ENCODE measurements at regions not wholly inside any gene's neighbourhood (a gene's known extent, or its start where the extent isn't known, plus 50 kb on each side); places are given as distances from the start of the nearest gene placed in this dataset.

GRCh38 chr12:127358888-127359287 lies 908.1 kb upstream of the TMEM132C start:
- DNase-seq (ENCODE audit: low read depth) = no peak

- no peak for DNase-seq (ENCODE audit: low read depth)
Observed at GRCh38 chr12:127360580-127360979, 906.4 kb upstream of the TMEM132C start.

- DNase-seq (ENCODE audit: low read depth) = no peak
Observed at GRCh38 chr12:127362121-127362520, 904.8 kb upstream of the TMEM132C start.

GRCh38 chr12:127363392-127363791 lies 903.6 kb upstream of the TMEM132C start:
- DNase-seq (ENCODE audit: low read depth) = no peak

GRCh38 chr12:127373559-127373958 lies 893.4 kb upstream of the TMEM132C start:
- DNase-seq (ENCODE audit: low read depth) = no peak

GRCh38 chr12:127374447-127374846 lies 892.5 kb upstream of the TMEM132C start:
- no peak for DNase-seq (ENCODE audit: low read depth)

GRCh38 chr12:127381043-127381668 lies 885.8 kb upstream of the TMEM132C start:
- no peak for DNase-seq (ENCODE audit: low read depth)

- DNase-seq (ENCODE audit: low read depth) = no peak
Observed at GRCh38 chr12:127381681-127382080, 885.3 kb upstream of the TMEM132C start.

GRCh38 chr12:127383281-127383680 lies 883.7 kb upstream of the TMEM132C start:
- no peak for DNase-seq (ENCODE audit: low read depth)

GRCh38 chr12:127386723-127387122 lies 880.2 kb upstream of the TMEM132C start:
- DNase-seq (ENCODE audit: low read depth) = no peak

- no peak for DNase-seq (ENCODE audit: low read depth)
Observed at GRCh38 chr12:127388985-127389384, 878.0 kb upstream of the TMEM132C start.

GRCh38 chr12:127389923-127390322 lies 877.0 kb upstream of the TMEM132C start:
- no peak for DNase-seq (ENCODE audit: low read depth)

GRCh38 chr12:127393465-127393864 lies 873.5 kb upstream of the TMEM132C start:
- DNase-seq (ENCODE audit: low read depth) = no peak

GRCh38 chr12:127393896-127394295 lies 873.1 kb upstream of the TMEM132C start:
- no peak for DNase-seq (ENCODE audit: low read depth)

- no peak for DNase-seq (ENCODE audit: low read depth)
Observed at GRCh38 chr12:127396734-127397133, 870.2 kb upstream of the TMEM132C start.

- no peak for DNase-seq (ENCODE audit: low read depth)
Observed at GRCh38 chr12:127398016-127398710, 868.8 kb upstream of the TMEM132C start.

GRCh38 chr12:127399451-127399850 lies 867.5 kb upstream of the TMEM132C start:
- no peak for DNase-seq (ENCODE audit: low read depth)

- DNase-seq (ENCODE audit: low read depth) = no peak
Observed at GRCh38 chr12:127400221-127400620, 866.7 kb upstream of the TMEM132C start.

- DNase-seq (ENCODE audit: low read depth) = no peak
Observed at GRCh38 chr12:127401005-127401404, 866.0 kb upstream of the TMEM132C start.

GRCh38 chr12:127401536-127401935 lies 865.4 kb upstream of the TMEM132C start:
- DNase-seq (ENCODE audit: low read depth) = no peak

GRCh38 chr12:127411166-127411915 lies 855.6 kb upstream of the TMEM132C start:
- DNase-seq (ENCODE audit: low read depth) = no peak

- no peak for DNase-seq (ENCODE audit: low read depth)
Observed at GRCh38 chr12:127411981-127412380, 855.0 kb upstream of the TMEM132C start.

GRCh38 chr12:127412866-127413265 lies 854.1 kb upstream of the TMEM132C start:
- no peak for DNase-seq (ENCODE audit: low read depth)

Measured in HS-27A (cell line).